Chondrocyte (in vitro differentiated cells): ENCODE measurements at regions not wholly inside any gene's neighbourhood (a gene's known extent, or its start where the extent isn't known, plus 50 kb on each side); places are given as distances from the start of the nearest gene placed in this dataset.

ENCODE experiments used
- DNase-seq: peaks from one replicate; pipeline ENCODE4 v3.0.0; 2021; ENCODE audit warnings: mixed read lengths, low spot score
- H3K27ac Mint-ChIP-seq: one replicate; pipeline ENCODE4 v1.8.0; 2021; ENCODE audit warnings: mild to moderate bottlenecking, moderate library complexity, mixed read lengths; ENCODE audit not compliant: unreplicated experiment
- H3K27me3 Mint-ChIP-seq: 2 replicates; pipeline ENCODE4 v1.8.0; 2021; ENCODE audit warnings: low read depth, mixed read lengths
- H3K36me3 Mint-ChIP-seq: 2 replicates; pipeline ENCODE4 v1.8.0; 2021; ENCODE audit warnings: low read depth, mixed read lengths
- H3K4me1 Mint-ChIP-seq: 2 replicates; pipeline ENCODE4 v1.8.0; 2021; ENCODE audit warnings: low read depth, mild to moderate bottlenecking, mixed read lengths
- H3K4me3 Mint-ChIP-seq: one replicate; pipeline ENCODE4 v1.8.0; 2021; ENCODE audit warnings: mild to moderate bottlenecking, moderate library complexity, mixed read lengths; ENCODE audit not compliant: unreplicated experiment
- H3K9me3 Mint-ChIP-seq: 2 replicates; pipeline ENCODE4 v1.8.0; 2021; ENCODE audit warnings: low read depth, mixed read lengths
- CTCF ChIP-seq: fragments of 200-600 bp; sonication (generic); IDR thresholded peaks from 2 replicates; pipeline ENCODE4 v1.5.0; 2021; ENCODE audit warnings: antibody characterized with exemption, mild to moderate bottlenecking, moderate library complexity

- H3K27ac Mint-ChIP-seq: no peak overlapping the region
- no peaks in the 10 kb centered on the region for H3K36me3 Mint-ChIP-seq
- peaks cover 14% of the 10 kb centered on the region for H3K9me3 Mint-ChIP-seq
- no peak for TF ChIP-seq CTCF
- no peaks in the 10 kb centered on the region for H3K4me1 Mint-ChIP-seq
- no peak for DNase-seq
- no peak overlapping the region for H3K4me3 Mint-ChIP-seq
- H3K27me3 Mint-ChIP-seq: peaks cover 5% of the 10 kb centered on the region
Observed at GRCh38 chr10:9157656-9158055, 1103.2 kb downstream of the GATA3 start.

GRCh38 chr10:9158675-9159074, 1104.2 kb downstream of the GATA3 start:
- H3K4me1 Mint-ChIP-seq: no peaks in the 10 kb centered on the region
- peaks cover 5% of the 10 kb centered on the region for H3K27me3 Mint-ChIP-seq
- H3K9me3 Mint-ChIP-seq: peaks cover 17% of the 10 kb centered on the region
- H3K36me3 Mint-ChIP-seq: no peaks in the 10 kb centered on the region
- no peak for TF ChIP-seq CTCF
- no peak overlapping the region for H3K4me3 Mint-ChIP-seq
- DNase-seq: no peak
- no peak overlapping the region for H3K27ac Mint-ChIP-seq

GRCh38 chr10:9160275-9160674, 1105.8 kb downstream of the GATA3 start:
- Mint-ChIP-seq H3K27me3 (peaks cover 5% of the 10 kb centered on the region), H3K36me3 (no peaks in the 10 kb centered on the region), H3K27ac (no peak overlapping the region), H3K4me3 (no peak overlapping the region), H3K4me1 (no peaks in the 10 kb centered on the region), H3K9me3 (peaks cover 25% of the 10 kb centered on the region)
- no peak for TF ChIP-seq CTCF
- no peak for DNase-seq

- Mint-ChIP-seq H3K4me1 (no peaks in the 10 kb centered on the region), H3K9me3 (peaks cover 25% of the 10 kb centered on the region), H3K36me3 (no peaks in the 10 kb centered on the region), H3K27me3 (peaks cover 2% of the 10 kb centered on the region), H3K27ac (no peak overlapping the region), H3K4me3 (no peak overlapping the region)
- DNase-seq: no peak
- TF ChIP-seq CTCF: no peak
Observed at GRCh38 chr10:9163699-9164098, 1109.2 kb downstream of the GATA3 start.

- no peak overlapping the region for H3K27ac Mint-ChIP-seq
- peaks cover 11% of the 10 kb centered on the region for H3K9me3 Mint-ChIP-seq
- H3K4me1 Mint-ChIP-seq: no peaks in the 10 kb centered on the region
- peaks cover 2% of the 10 kb centered on the region for H3K27me3 Mint-ChIP-seq
- no peak for DNase-seq
- H3K36me3 Mint-ChIP-seq: no peaks in the 10 kb centered on the region
- no peak for TF ChIP-seq CTCF
- no peak overlapping the region for H3K4me3 Mint-ChIP-seq
Observed at GRCh38 chr10:9166770-9167169, 1112.3 kb downstream of the GATA3 start.
